ENCODE measurements at regions not wholly inside any gene's neighbourhood (a gene's known extent, or its start where the extent isn't known, plus 50 kb on each side); places are given as distances from the start of the nearest gene placed in this dataset.

GRCh38 chr15:70501849-70502248 lies 261.5 kb downstream of the UACA start:
- no peak for TF ChIP-seq TAF1 (IDR thresholded peaks at IDR 0.05; ENCODE audit: borderline replicate concordance, insufficient read depth, low read length)
- no peak for TF ChIP-seq POLR2AphosphoS5 (IDR thresholded peaks at IDR 0.05; ENCODE audit: low read depth, low read length)
- TF ChIP-seq REST (IDR thresholded peaks at IDR 0.05; ENCODE audit: insufficient read depth in 1 of 2, low read depth in 2 of 2, low read length in 2 of 2): no peak
- TF ChIP-seq SIN3A (IDR thresholded peaks at IDR 0.05; ENCODE audit: borderline replicate concordance, insufficient read depth, low read length): no peak
